B cell (primary cell): ENCODE measurements at regions not wholly inside any gene's neighbourhood (a gene's known extent, or its start where the extent isn't known, plus 50 kb on each side); places are given as distances from the start of the nearest gene placed in this dataset.

ENCODE experiments used
- ATAC-seq: fragments of 200-7000 bp; cut with Tn5 transposase; one replicate; pipeline ENCODE4 v1.10.0; 2021; ENCODE audit warnings: low read depth, mild to moderate bottlenecking, moderate number of reproducible peaks, moderate library complexity
- CTCF ChIA-PET: fragments of 350-600 bp; sonication (Branson Sonifier 250); formaldehyde crosslinking; loops from one replicate; lab custom pipeline; 2021; ENCODE audit warnings: antibody characterized with exemption, inconsistent platforms; lab: Charles Lee
- POLR2A ChIA-PET: fragments of 350-600 bp; sonication (Branson Sonifier 250); formaldehyde crosslinking; loops from one replicate; lab custom pipeline; 2021; ENCODE audit warnings: antibody characterized with exemption; lab: Charles Lee
- DNase-seq: peaks from one replicate; pipeline ENCODE4 v3.0.0; 2013
- H2AFZ ChIP-seq: 2 replicates; pipeline ENCODE4 v1.6.1; 2012; ENCODE audit warnings: mild to moderate bottlenecking, low read depth, low read length; ENCODE audit not compliant: insufficient read depth, poor library complexity, severe bottlenecking
- H3K27ac ChIP-seq, 2 donors: 1 replicate in 1 of 2; 2 replicates in 1 of 2; pipeline ENCODE4 v1.5.1; 2012 to 2013; ENCODE audit warnings: low read length in 2 of 2, mild to moderate bottlenecking in 2 of 2, moderate library complexity in 1 of 2
- H3K27me3 ChIP-seq, 4 experiments: fragments of 200-600 bp in 1 of 4; sonication (generic) in 1 of 4; replicated peaks in 1 of 4; 1 replicate in 2 of 4; 2 replicates in 2 of 4; pipeline versions ENCODE4 v1.6.1 to v1.7.0; 2013 to 2016; ENCODE audit warnings: low read length in 3 of 4, mild to moderate bottlenecking in 2 of 4, mixed read lengths in 1 of 4, moderate library complexity in 1 of 4; ENCODE audit not compliant: insufficient read depth in 4 of 4, control insufficient read depth in 3 of 4; ENCODE audit errors: control extremely low read depth in 1 of 4
- H3K36me3 ChIP-seq, 2 experiments: replicated peaks in 1 of 2; 1 replicate in 1 of 2; 2 replicates in 1 of 2; pipeline versions ENCODE4 v1.6.1 to v1.7.1; 2013; ENCODE audit warnings: low read length in 1 of 2; ENCODE audit not compliant: insufficient read depth in 2 of 2, control insufficient read depth in 1 of 2; ENCODE audit errors: control extremely low read depth in 1 of 2, extremely low read depth in 1 of 2
- H3K4me1 ChIP-seq, 2 donors: fragments of 200-600 bp in 1 of 2; sonication (generic) in 1 of 2; 1 replicate in 1 of 2; 2 replicates in 1 of 2; pipeline versions ENCODE4 v1.5.1 to v1.6.1; 2013 to 2017; ENCODE audit warnings: low read length in 2 of 2; ENCODE audit not compliant: control insufficient read depth in 2 of 2, insufficient read depth in 2 of 2
- H3K4me2 ChIP-seq: replicated peaks from 2 replicates; pipeline ENCODE3; 2012; ENCODE audit warnings: mild to moderate bottlenecking, low read depth, low read length; ENCODE audit not compliant: poor library complexity, severe bottlenecking
- H3K4me3 ChIP-seq, 5 experiments: fragments of 200-600 bp in 1 of 5; sonication (generic) in 1 of 5; 1 replicate in 3 of 5; 2 replicates in 2 of 5; pipeline versions ENCODE4 v1.5.1 to v1.7.0; 2011 to 2016; ENCODE audit warnings: low read length in 4 of 5, mild to moderate bottlenecking in 4 of 5, low read depth in 2 of 5, control low read depth in 1 of 5, moderate library complexity in 1 of 5; ENCODE audit not compliant: insufficient read depth in 1 of 5; ENCODE audit errors: control extremely low read depth in 1 of 5, extremely low read depth in 1 of 5
- H3K79me2 ChIP-seq: fragments of 200-600 bp; sonication (generic); one replicate; pipeline ENCODE4 v1.6.0; 2016; ENCODE audit warnings: low read length; ENCODE audit not compliant: control insufficient read depth, insufficient read depth
- H3K9ac ChIP-seq: fragments of 200-600 bp; sonication (generic); 2 replicates; pipeline ENCODE4 v1.6.1; 2017; ENCODE audit warnings: mild to moderate bottlenecking, low read length, moderate library complexity
- H3K9me3 ChIP-seq, 3 donors: one replicate each; pipeline versions ENCODE4 v1.6.1 to v1.7.1; 2013; ENCODE audit warnings: low read length in 2 of 3; ENCODE audit not compliant: control insufficient read depth in 2 of 3, insufficient read depth in 1 of 3; ENCODE audit errors: control extremely low read depth in 1 of 3
- H4K20me1 ChIP-seq: 2 replicates; pipeline ENCODE4 v1.6.0; 2012; ENCODE audit warnings: mild to moderate bottlenecking, low read length; ENCODE audit not compliant: insufficient read depth, control insufficient read depth, poor library complexity, severe bottlenecking
- H3K27ac Mint-ChIP-seq: one replicate; pipeline ENCODE4 v1.8.0; 2021; ENCODE audit warnings: mixed read lengths
- H3K27me3 Mint-ChIP-seq: one replicate; pipeline ENCODE4 v1.8.0; 2021; ENCODE audit warnings: mixed read lengths
- H3K4me1 Mint-ChIP-seq: one replicate; pipeline ENCODE4 v1.8.0; 2021; ENCODE audit warnings: mixed read lengths
- H3K4me3 Mint-ChIP-seq: one replicate; pipeline ENCODE4 v1.8.0; 2021; ENCODE audit warnings: mixed read lengths
- H3K9me3 Mint-ChIP-seq: one replicate; pipeline ENCODE4 v1.8.0; 2022; ENCODE audit warnings: mixed read lengths; ENCODE audit not compliant: insufficient read depth
- CTCF ChIP-seq: fragments of 200-600 bp; IDR thresholded peaks from one replicate; pipeline ENCODE4 v1.8.0; 2022; ENCODE audit warnings: antibody characterized with exemption, mild to moderate bottlenecking
- EZH2 ChIP-seq: IDR thresholded peaks from 2 replicates; pipeline ENCODE4 v1.6.1; 2012; ENCODE audit warnings: borderline replicate concordance, low read depth, mild to moderate bottlenecking, moderate library complexity, low read length; ENCODE audit not compliant: insufficient read depth, poor library complexity, severe bottlenecking
- WGBS: methylation state at CpG from one replicate; pipeline ENCODE4 v1.1.5; 2013; ENCODE audit warnings: missing lambda C conversion rate; ENCODE audit not compliant: insufficient coverage; 5-methylcytosine and 5-hydroxymethylcytosine counted together
- intact Hi-C: fragments of 100-400 bp; cut with micrococcal nuclease; formaldehyde crosslinking; loops from one replicate; pipeline ENCODE4 v1.10.0; 2022

DNA sequence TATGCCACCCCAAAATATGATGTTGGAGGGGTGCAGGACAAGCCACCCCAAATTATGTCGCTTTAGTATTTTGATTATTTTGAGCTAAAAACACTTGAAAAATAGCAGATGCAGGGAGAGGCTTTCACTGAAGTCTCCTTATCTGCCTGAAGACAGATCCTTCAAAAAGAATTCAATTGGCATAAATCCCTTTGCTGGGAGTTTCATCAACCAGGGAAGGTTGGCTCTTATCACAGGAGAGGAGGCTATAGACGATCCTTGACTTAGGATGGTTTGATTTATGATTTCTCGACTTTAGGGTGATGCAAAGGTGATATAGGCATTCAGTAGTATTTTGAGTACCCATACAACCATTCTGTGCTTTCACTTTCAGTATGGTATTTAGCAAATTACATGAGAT is 97.8 kb upstream of the CAMK1G start:
- POLR2A ChIA-PET: no interaction called here
- Histone ChIP-seq H3K27me3 (peaks cover 0 to 4% (median under 1%) of the 10 kb centered on the region in 4 experiments), H3K27ac (no peak overlapping the region), H3K4me2 (no peak overlapping the region), H3K4me1 (no peaks in the 10 kb centered on the region), H3K79me2 (no peaks in the 10 kb centered on the region), H2AFZ (no peak overlapping the region), H4K20me1 (no peaks in the 10 kb centered on the region), H3K9me3 (no peaks in the 10 kb centered on the region), H3K4me3 (no peak overlapping the region), H3K36me3 (no peaks in the 10 kb centered on the region), H3K9ac (no peak overlapping the region)
- TF ChIP-seq CTCF (no peak), EZH2 (no peak)
- CTCF ChIA-PET: no interaction called here
- H3K27ac Mint-ChIP-seq: no peak overlapping the region
- H3K27me3 Mint-ChIP-seq: peaks cover 5% of the 10 kb centered on the region
- intact Hi-C loops: no loop called here
- no peaks in the 10 kb centered on the region for H3K4me1 Mint-ChIP-seq
- WGBS: no CpG with 5 or more reads among the region's 3 CpGs
- H3K9me3 Mint-ChIP-seq: no peaks in the 10 kb centered on the region
- ATAC-seq: no peak
- no peak overlapping the region for H3K4me3 Mint-ChIP-seq
- DNase-seq: no peak

DNA sequence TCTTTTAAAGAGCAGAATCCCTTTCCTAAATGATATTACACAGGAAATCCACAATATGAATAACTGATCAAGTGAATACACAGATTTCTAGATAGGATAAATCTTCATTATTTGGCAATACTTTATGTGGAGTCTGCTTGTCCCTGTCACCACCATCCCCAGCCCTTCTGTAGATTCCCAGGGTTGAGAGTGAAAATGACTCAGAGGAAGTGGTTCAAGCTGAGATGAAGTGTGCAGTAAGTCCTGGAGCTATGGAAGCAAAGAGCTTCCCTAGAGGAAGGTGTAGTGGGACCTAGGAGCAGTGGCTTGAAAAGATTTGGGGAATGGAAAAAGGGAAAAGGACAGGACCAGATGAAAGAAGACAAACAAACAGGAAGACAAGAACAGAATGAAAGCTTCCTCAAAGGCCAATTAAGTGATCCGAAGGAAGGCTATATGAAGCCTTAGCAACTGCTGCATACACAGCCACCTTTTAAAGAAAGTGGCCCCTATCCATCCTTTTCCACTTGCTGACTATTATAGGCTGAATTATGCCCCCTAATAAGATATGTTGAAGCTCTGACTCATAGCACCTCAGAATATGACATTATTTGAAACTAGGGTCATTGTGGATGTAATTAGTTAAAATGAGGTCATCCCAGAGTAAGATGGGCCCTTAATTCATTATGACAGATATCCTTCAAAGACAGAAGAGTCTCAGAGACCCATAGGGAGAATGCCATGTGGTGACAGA is 96.5 kb upstream of the CAMK1G start:
- 100% methylated on average over 1 of the region's 1 CpG for WGBS
- Histone ChIP-seq H3K9ac (no peak overlapping the region), H2AFZ (no peak overlapping the region), H3K27me3 (peaks cover 0 to 6% (median 0%) of the 10 kb centered on the region in 4 experiments), H4K20me1 (no peaks in the 10 kb centered on the region), H3K9me3 (no peaks in the 10 kb centered on the region), H3K36me3 (no peaks in the 10 kb centered on the region), H3K79me2 (no peaks in the 10 kb centered on the region), H3K4me1 (no peaks in the 10 kb centered on the region), H3K27ac (no peak overlapping the region), H3K4me3 (no peak overlapping the region), H3K4me2 (no peak overlapping the region)
- ATAC-seq (no peak), DNase-seq (no peak)
- Mint-ChIP-seq H3K4me1 (no peaks in the 10 kb centered on the region), H3K4me3 (no peak overlapping the region), H3K9me3 (no peaks in the 10 kb centered on the region), H3K27me3 (no peaks in the 10 kb centered on the region), H3K27ac (no peak overlapping the region)
- intact Hi-C loops: no loop called here
- ChIA-PET CTCF (no interaction called here), POLR2A (no interaction called here)
- no peak for TF ChIP-seq CTCF
- TF ChIP-seq EZH2: no peak
